Skin epidermis (tissue), 12 donors: ENCODE measurements at regions not wholly inside any gene's neighbourhood (a gene's known extent, or its start where the extent isn't known, plus 50 kb on each side); places are given as distances from the start of the nearest gene placed in this dataset.
"Not testable (repeated sequence)": the region's sequence is repeated elsewhere in the genome, so short reads cannot be mapped to it uniquely, and the experiment has no call there.

Experiments
- H3K27ac ChIP-seq, 21 experiments: fragments of 200-600 bp; sonication (generic) in 11 of 21; one replicate each; pipeline ENCODE4 v1.5.0; 2020; ENCODE audit warnings: mild to moderate bottlenecking in 3 of 21, inconsistent platforms in 2 of 21, moderate library complexity in 2 of 21
- H3K4me3 ChIP-seq, 7 experiments: fragments of 200-600 bp; sonication (generic) in 2 of 7; one replicate each; pipeline ENCODE4 v1.5.0; 2020; ENCODE audit warnings: inconsistent platforms in 2 of 7, mild to moderate bottlenecking in 2 of 7, moderate library complexity in 1 of 7

GRCh38 chr2:215260097-215260677, 51.7 kb upstream of the ATIC start:
- Histone ChIP-seq H3K4me3 (no peak overlapping the region), H3K27ac (no peak overlapping the region)

- no peak overlapping the region for H3K27ac ChIP-seq
- no peak overlapping the region for H3K4me3 ChIP-seq
Measured at GRCh38 chr2:215249501-215249900, 62.4 kb upstream of the ATIC start.

GRCh38 chr2:215245919-215246318, 65.9 kb upstream of the ATIC start:
- H3K27ac ChIP-seq, H3K4me3 ChIP-seq: not testable (repeated sequence)

DNA sequence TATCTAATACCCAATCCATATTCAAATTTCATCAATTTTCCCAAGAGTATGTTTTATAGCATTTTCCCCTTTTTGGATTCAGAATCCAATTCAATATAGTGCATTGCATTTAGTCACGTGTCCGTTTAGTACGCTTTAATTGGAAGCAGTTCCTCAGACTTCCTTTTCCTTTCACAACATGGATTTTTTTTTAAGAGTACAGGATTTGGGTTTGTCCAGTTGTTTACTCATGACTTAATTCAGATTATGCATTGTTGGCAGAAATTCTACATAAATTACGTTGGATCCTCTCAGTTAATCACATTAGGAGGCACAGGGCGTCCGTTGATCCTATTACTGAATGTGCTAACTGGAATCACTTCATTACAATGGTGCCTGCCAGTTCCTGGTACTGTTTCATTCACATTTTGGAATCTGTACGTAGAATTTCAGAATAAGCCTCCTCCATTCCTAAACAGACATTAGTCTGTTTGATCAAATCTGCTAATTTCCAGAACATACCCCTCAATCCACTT, 70.0 kb upstream of the ATIC start:
- H3K27ac ChIP-seq, result no peak overlapping the region

GRCh38 chr2:215238485-215239098, 73.3 kb upstream of the ATIC start:
- H3K27ac ChIP-seq, result no peak overlapping the region

More for the DNA sequence above, 70.0 kb upstream of the ATIC start:
- H3K4me3 ChIP-seq, result no peak overlapping the region

DNA sequence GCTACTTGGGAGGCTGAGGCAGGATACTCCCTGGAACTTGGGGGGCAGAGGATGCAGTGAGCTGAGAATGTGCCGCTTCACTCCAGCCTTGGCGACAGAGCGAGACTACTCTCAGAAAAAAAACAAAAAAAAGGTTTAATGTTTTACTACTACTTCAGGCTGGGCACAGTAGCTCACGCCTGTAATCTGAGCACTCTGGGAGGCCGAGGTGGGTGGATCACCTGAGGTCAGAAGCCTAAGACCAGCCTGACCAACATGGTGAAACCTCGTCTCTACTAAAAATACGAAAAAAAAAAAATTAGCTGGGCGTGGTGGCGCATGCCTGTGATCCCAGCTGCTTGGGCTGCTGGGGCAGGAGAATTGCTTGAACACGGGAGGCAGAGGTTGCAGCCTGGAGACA, 75.7 kb upstream of the ATIC start:
- Histone ChIP-seq H3K27ac (no peak overlapping the region), H3K4me3 (no peak overlapping the region)

More at GRCh38 chr2:215238485-215239098, 73.3 kb upstream of the ATIC start:
- H3K4me3 ChIP-seq, result no peak overlapping the region

DNA sequence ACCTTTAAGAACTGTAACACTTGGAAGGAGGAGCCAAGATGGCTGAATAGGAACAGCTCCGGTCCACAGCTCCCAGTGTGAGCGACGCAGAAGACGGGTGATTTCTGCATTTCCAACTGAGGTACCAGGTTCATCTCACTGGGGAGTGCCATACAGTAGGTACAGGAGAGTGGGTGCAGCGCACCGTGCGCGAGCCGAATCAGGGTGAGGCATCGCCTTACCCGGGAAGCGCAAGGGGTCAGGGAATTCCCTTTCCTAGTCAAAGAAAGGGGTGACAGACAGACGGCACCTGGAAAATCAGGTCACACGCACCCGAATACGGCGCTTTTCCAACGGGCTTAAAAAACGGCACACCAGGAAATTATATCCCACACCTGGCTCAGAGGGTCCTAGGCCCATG, 81.8 kb upstream of the ABCA12 start:
- H3K4me3 ChIP-seq, H3K27ac ChIP-seq: not testable (repeated sequence)

DNA sequence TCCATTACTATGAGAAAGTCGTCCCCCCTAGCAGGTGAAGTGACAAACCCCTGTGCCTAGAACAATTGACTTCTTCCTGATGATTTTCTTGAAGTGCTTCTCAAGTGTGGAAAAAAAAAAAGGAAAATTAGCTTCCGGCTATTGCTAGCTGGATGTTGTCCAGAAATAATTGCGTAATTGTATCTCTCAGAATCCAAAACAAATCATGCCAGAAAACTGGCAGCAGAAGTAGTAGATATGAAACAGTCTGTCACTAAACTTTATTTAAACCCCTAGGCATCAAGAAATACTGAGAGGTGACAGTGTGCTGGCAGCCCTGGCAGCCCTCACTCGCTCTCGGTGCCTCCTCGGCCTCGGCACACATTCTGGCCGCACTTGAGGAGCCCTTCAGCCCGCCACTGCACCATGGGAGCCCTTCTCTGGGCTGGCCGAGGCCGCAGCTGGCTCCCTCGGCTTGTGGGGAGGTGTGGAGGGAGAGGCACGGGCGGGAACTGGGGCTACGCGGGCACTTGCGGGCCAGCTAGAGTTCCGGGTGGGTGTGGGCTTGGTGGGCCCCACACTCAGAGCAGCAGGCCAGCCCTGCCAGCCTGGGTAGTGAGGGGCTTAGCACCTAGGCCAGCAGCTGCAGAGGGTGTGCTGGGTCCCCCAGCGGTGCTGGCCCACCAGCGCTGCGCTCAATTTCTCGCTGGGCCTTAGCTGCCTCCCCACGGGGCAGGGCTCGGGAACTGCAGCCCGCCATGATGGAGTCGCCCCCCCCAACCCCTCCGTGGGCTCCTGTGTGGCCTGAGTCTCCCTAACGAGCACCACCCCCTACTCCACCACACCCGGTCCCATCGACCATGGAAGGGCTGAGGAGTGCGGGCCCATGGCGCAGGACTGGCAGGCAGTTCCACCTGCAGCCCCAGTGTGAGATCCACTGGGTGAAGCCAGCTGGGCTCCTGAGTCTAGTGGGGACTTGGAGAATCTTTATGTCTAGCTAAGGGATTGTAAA, 80.5 kb upstream of the ABCA12 start:
- H3K27ac ChIP-seq, result no peak overlapping the region
- no peak overlapping the region for H3K4me3 ChIP-seq

DNA sequence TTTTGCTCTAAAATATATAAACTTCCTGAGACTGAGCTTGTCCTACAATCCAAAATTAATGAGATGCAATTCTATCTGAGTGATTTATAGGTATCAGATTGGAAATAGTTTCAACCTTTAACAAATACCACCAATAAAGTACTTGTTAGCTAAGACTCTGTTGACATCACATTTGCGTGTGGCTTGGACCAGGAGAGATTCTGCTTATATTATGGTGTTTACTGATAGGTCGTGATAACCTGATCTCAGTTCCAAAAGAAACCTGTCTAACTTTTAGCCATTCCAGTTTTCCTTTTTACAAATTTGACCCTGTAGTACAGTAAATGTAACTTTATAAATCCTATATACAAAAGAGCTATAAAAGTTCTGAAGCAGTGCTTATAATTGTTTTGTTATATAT, 78.4 kb upstream of the ABCA12 start:
- Histone ChIP-seq H3K4me3 (no peak overlapping the region), H3K27ac (no peak overlapping the region)

GRCh38 chr2:215215637-215216036, 77.2 kb upstream of the ABCA12 start:
- H3K4me3 ChIP-seq, result no peak overlapping the region

GRCh38 chr2:215210082-215210481, 71.7 kb upstream of the ABCA12 start:
- H3K4me3 ChIP-seq, result no peak overlapping the region
- H3K27ac ChIP-seq, result no peak overlapping the region

More at GRCh38 chr2:215215637-215216036, 77.2 kb upstream of the ABCA12 start:
- no peak overlapping the region for H3K27ac ChIP-seq

GRCh38 chr2:215207791-215208367, 69.5 kb upstream of the ABCA12 start:
- Histone ChIP-seq H3K27ac (no peak overlapping the region), H3K4me3 (no peak overlapping the region)

DNA sequence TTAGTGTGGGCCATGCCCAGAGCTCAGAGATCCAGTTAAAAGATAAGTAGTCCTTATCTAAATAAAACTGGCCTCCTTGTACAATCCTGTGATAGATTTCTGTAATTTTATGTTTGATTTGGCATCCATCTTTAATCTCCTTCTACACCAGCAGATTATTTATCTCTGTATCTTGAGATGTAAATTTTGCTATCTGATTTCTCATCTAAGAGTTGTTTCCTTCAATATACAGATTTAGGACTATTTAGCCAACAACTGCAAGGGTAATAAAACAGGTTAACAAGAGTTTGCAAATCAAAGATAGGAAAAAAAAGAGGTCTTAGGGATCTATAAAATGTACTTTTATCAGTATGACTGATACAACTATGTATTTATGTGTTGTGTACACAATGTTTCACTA, 68.6 kb upstream of the ABCA12 start:
- Histone ChIP-seq H3K27ac (no peak overlapping the region), H3K4me3 (no peak overlapping the region)

- no peak overlapping the region for H3K27ac ChIP-seq
Measured at GRCh38 chr2:215205787-215206186, 67.4 kb upstream of the ABCA12 start.

DNA sequence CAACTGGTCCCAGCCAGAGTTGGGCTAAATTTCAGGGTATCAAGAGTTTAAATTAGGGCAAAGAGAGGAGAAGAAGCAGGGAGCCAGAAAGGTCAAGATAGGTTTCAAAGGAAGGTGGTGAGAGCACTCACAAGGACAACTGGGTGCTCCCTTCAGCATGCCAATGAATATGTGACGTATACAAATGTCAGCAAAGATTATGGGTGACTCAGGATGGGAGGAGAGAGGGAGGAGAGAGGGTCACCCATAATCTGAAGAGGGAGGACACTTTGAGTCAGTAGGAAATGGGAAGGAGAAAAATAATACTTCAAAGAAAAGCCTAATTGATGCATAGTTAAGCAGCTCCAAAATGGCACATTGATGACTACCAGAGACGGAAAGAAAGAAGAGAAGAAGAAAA, 53.1 kb upstream of the ABCA12 start:
- peak overlapping the region in 1 of 21 experiments; percentile 38 for H3K27ac ChIP-seq
- H3K4me3 ChIP-seq, result no peak overlapping the region

More at GRCh38 chr2:215205787-215206186, 67.4 kb upstream of the ABCA12 start:
- no peak overlapping the region for H3K4me3 ChIP-seq

DNA sequence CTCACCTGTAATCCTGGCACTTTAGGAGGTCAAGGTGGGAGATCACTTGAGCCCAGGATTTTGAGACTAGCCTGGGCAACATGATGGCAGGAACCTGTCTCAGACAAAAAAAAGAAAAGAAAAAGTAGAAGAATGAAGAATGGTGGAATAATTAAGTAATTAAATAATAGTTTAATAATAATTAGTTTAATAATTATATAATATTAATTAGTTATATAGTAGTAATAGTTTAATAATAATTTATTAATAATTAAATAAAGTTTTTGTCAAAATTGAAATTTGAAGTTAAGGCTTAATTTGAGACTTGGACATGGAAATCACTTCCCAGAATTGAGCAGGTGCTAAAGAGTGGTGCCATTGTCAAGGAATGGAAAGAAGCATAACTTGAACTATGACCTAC, 52.2 kb upstream of the ABCA12 start:
- H3K27ac ChIP-seq, result peak overlapping the region in 4 of 21 experiments; percentile 8 to 46 (median 28)
- no peak overlapping the region for H3K4me3 ChIP-seq

GRCh38 chr2:215189393-215189792, 51.0 kb upstream of the ABCA12 start:
- H3K4me3 ChIP-seq, result no peak overlapping the region
- H3K27ac ChIP-seq, result peak overlapping the region in 7 of 21 experiments; percentile 8 to 78 (median 47)
